ENCODE measurements at regions not wholly inside any gene's neighbourhood (a gene's known extent, or its start where the extent isn't known, plus 50 kb on each side); places are given as distances from the start of the nearest gene placed in this dataset.

DNA sequence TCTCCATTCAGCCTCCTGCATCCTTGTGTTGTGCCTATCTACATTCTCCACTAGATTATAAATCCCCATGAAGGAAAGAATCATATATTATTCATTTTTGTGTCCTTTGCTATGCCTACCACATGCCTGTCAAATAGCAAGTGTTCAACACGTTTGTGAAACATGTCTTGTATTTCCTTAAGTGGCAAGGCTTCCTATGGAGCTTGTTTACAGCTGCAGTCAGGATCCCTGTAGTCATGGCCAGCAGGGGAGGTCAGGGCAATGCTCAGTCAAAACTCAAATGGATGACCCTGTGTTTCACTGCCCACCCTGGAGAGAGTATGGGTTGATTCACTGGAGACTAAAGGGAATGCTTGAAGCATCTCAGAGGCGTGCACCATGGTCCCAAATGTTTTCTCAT, 191.7 kb upstream of the ATP11B start:
- TF ChIP-seq POLR2AphosphoS5 (IDR thresholded peaks at IDR 0.05; ENCODE audit: low read depth, low read length) (no peak), POLR2A (IDR thresholded peaks at IDR 0.05; ENCODE audit: low read depth, low read length) (no peak)

All from GM12892 (cell line).